HL-60 (cell line): ENCODE measurements at regions not wholly inside any gene's neighbourhood (a gene's known extent, or its start where the extent isn't known, plus 50 kb on each side); places are given as distances from the start of the nearest gene placed in this dataset.

Experiments
- DNase-seq, 2 experiments: peaks; one replicate each; pipeline ENCODE4 v3.0.0-alpha.2; 2010 to 2020; ENCODE audit warnings: low read depth in 1 of 2, low spot score in 1 of 2
- H3K27ac ChIP-seq: fragments of 250-450 bp; sonication (Bioruptor Pico); replicated peaks from 2 replicates; pipeline ENCODE4 v1.5.1; 2020; ENCODE audit warnings: mild to moderate bottlenecking, moderate library complexity
- H3K27me3 ChIP-seq: fragments of 250-450 bp; sonication (Bioruptor Pico); 2 replicates; pipeline ENCODE4 v1.5.1; 2021; ENCODE audit warnings: mild to moderate bottlenecking, moderate library complexity; ENCODE audit not compliant: insufficient read depth, poor library complexity, severe bottlenecking
- H3K4me3 ChIP-seq: replicated peaks from 2 replicates; pipeline ENCODE4 v1.5.1; 2011; ENCODE audit warnings: mild to moderate bottlenecking, control low read depth, low read length; ENCODE audit not compliant: insufficient read depth
- CTCF ChIP-seq: IDR thresholded peaks from one replicate; pipeline ENCODE4 v1.5.1; 2011; ENCODE audit warnings: low read length, control low read depth, inconsistent platforms; ENCODE audit not compliant: insufficient read depth
- GABPA ChIP-seq: IDR thresholded peaks from 2 replicates; pipeline ENCODE4 v1.6.1; 2012; ENCODE audit warnings: low read depth
- POLR2AphosphoS5 ChIP-seq: IDR thresholded peaks from 2 replicates; pipeline ENCODE4 v1.6.1; 2012; ENCODE audit warnings: low read depth
- REST ChIP-seq: IDR thresholded peaks from 2 replicates; pipeline ENCODE4 v1.6.1; 2012; ENCODE audit warnings: low read depth; ENCODE audit not compliant: insufficient replicate concordance
- SPI1 ChIP-seq: IDR thresholded peaks from 2 replicates; pipeline ENCODE4 v1.6.1; 2012; ENCODE audit warnings: low read depth, mild to moderate bottlenecking, borderline replicate concordance

GRCh38 chr11:112523951-112524350 lies 263.3 kb upstream of the PLET1 start:
- Histone ChIP-seq H3K27me3 (no peaks in the 10 kb centered on the region), H3K4me3 (no peak overlapping the region), H3K27ac (no peak overlapping the region)
- no peak for TF ChIP-seq SPI1
- no peak for TF ChIP-seq CTCF
- TF ChIP-seq POLR2AphosphoS5 = no peak
- no peak for TF ChIP-seq REST
- no peak for TF ChIP-seq GABPA
- DNase-seq = no peak

- Histone ChIP-seq H3K4me3 (no peak overlapping the region), H3K27me3 (no peaks in the 10 kb centered on the region), H3K27ac (no peak overlapping the region)
- no peak for DNase-seq
- TF ChIP-seq REST (no peak), POLR2AphosphoS5 (no peak), SPI1 (no peak), GABPA (no peak), CTCF (no peak)
Measured at GRCh38 chr11:112524798-112525197, 264.1 kb upstream of the PLET1 start.

GRCh38 chr11:112525270-112525669 lies 264.6 kb upstream of the PLET1 start:
- DNase-seq = peak; percentile 6 to 51
- Histone ChIP-seq H3K27me3 (no peaks in the 10 kb centered on the region), H3K4me3 (no peak overlapping the region), H3K27ac (no peak overlapping the region)
- TF ChIP-seq CTCF (no peak), GABPA (no peak), SPI1 (peak; percentile 18; the same call in 1 of the 2 replicates), REST (no peak), POLR2AphosphoS5 (0 out of 2 replicates have a peak, but pooled peaks have one; percentile 19)
